MG63 (cell line): ENCODE measurements at regions not wholly inside any gene's neighbourhood (a gene's known extent, or its start where the extent isn't known, plus 50 kb on each side); places are given as distances from the start of the nearest gene placed in this dataset.
"Not testable (repeated sequence)": the region's sequence is repeated elsewhere in the genome, so short reads cannot be mapped to it uniquely, and the experiment has no call there.

Experiments
- DNase-seq: peaks from one replicate; pipeline ENCODE4 v3.0.0-alpha.2; 2020
- H3K27me3 ChIP-seq: fragments of 250-450 bp; sonication (Bioruptor Pico); 2 replicates; pipeline ENCODE4 v1.5.1; 2020; ENCODE audit warnings: mild to moderate bottlenecking, moderate library complexity
- H3K36me3 ChIP-seq: fragments of 250-450 bp; sonication (Bioruptor Pico); 2 replicates; pipeline ENCODE4 v1.5.1; 2020; ENCODE audit warnings: mild to moderate bottlenecking, moderate library complexity
- H3K4me3 ChIP-seq: fragments of 250-450 bp; sonication (Bioruptor Pico); 2 replicates; pipeline ENCODE4 v1.5.1; 2020; ENCODE audit warnings: mild to moderate bottlenecking, moderate library complexity
- H3K9me3 ChIP-seq: fragments of 250-450 bp; sonication (Bioruptor Pico); 2 replicates; pipeline ENCODE4 v1.5.1; 2020; ENCODE audit warnings: mild to moderate bottlenecking, moderate library complexity

DNA sequence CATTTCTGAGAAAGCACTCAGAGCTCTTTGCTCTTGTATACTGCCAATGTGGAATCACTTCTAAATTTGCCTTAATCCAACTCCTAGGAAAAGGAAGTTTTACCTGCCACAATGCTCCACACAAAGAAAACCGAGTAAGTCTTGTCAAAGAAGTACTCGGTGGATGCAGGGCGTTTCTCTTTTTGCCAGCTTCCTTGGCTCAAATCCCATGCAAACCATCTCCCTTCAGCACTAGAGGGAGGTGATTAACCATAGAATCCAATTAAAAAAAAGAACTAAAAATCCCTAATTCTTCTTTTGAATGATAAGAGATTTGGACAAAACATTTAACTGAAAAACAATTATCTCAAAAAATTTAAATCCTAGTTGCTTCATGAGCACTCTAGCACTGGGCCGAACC is 129.0 kb downstream of the RPRM start:
- no peaks in the 10 kb centered on the region for H3K27me3 ChIP-seq
- no peaks in the 10 kb centered on the region for H3K9me3 ChIP-seq
- no peaks in the 10 kb centered on the region for H3K36me3 ChIP-seq
- H3K4me3 ChIP-seq, result no peak overlapping the region
- DNase-seq, result no peak

DNA sequence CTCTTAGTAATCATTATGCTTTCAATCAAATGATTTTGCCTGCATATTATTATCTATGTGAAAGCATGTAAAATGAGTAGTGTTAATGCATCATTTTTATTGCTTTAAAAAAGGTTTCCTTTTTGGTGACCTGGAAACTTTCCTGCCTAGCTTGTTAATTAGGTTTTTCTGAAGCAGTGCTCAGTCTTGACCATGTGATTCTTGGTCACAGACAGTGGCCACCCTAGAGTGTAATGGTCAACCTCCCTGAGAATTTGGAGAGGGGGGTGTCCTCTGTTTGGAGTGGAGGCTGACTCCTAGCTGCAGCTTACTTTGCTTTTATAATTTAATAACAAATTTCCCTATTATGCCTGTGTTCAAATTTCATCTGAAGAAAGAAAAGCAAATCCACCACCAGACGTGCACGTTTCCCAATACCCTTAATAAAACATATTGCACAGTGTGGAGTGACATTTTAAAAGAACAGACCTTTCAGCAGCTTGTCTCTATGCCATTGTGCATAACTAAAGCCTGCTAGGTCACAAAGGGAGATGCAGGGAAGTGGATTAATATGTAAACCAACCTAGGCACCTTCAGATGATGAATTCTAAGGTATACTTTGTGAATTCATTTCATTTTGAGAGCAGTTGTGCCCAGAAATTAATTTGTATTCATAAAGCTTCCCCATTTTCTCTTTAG is 130.6 kb downstream of the RPRM start:
- no peaks in the 10 kb centered on the region for H3K9me3 ChIP-seq
- DNase-seq, result no peak
- no peak overlapping the region for H3K4me3 ChIP-seq
- no peaks in the 10 kb centered on the region for H3K27me3 ChIP-seq
- H3K36me3 ChIP-seq, result no peaks in the 10 kb centered on the region

GRCh38 chr2:153320879-153321278 is 157.7 kb downstream of the RPRM start:
- Histone ChIP-seq H3K36me3 (no peaks in the 10 kb centered on the region), H3K4me3 (no peak overlapping the region), H3K9me3 (no peaks in the 10 kb centered on the region), H3K27me3 (no peaks in the 10 kb centered on the region; the same call in 1 of the 2 replicates)
- DNase-seq, result no peak

DNA sequence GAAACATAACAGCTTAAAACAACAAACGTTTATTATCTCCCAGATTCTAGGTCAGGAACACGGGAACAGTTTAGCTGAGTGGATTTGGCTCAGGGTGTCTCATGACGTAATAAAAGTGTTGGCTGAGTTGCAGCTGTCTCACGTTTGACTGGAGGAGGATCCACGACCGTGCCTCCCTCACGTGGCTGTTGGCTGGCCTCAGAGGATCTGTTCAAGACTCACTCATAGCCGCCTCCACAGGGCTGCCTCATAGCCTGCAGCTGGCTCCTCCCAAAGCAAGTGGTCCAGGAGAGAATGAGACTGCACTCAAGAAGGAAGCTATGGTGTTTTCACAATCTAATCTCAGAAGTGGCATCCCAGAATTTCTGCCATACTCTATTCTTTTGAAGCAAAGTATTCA is 167.1 kb downstream of the RPRM start:
- H3K4me3 ChIP-seq, result no peak overlapping the region
- H3K36me3 ChIP-seq, result no peaks in the 10 kb centered on the region
- peak; percentile 43 for DNase-seq
- no peaks in the 10 kb centered on the region for H3K9me3 ChIP-seq
- H3K27me3 ChIP-seq, result no peaks in the 10 kb centered on the region

- Histone ChIP-seq H3K4me3 (no peak overlapping the region), H3K9me3 (no peaks in the 10 kb centered on the region), H3K36me3 (no peaks in the 10 kb centered on the region), H3K27me3 (no peaks in the 10 kb centered on the region)
- no peak for DNase-seq
Observed at GRCh38 chr2:153308466-153308865, 170.1 kb downstream of the RPRM start.

GRCh38 chr2:153307223-153307622 is 171.3 kb downstream of the RPRM start:
- Histone ChIP-seq H3K4me3 (no peak overlapping the region), H3K27me3 (no peaks in the 10 kb centered on the region), H3K36me3 (no peaks in the 10 kb centered on the region), H3K9me3 (no peaks in the 10 kb centered on the region)
- DNase-seq, result no peak

- Histone ChIP-seq H3K36me3 (no peaks in the 10 kb centered on the region), H3K4me3 (no peak overlapping the region), H3K9me3 (no peaks in the 10 kb centered on the region), H3K27me3 (no peaks in the 10 kb centered on the region; the same call in 1 of the 2 replicates)
- no peak for DNase-seq
Observed at GRCh38 chr2:153299809-153300208, 178.8 kb downstream of the RPRM start.

DNA sequence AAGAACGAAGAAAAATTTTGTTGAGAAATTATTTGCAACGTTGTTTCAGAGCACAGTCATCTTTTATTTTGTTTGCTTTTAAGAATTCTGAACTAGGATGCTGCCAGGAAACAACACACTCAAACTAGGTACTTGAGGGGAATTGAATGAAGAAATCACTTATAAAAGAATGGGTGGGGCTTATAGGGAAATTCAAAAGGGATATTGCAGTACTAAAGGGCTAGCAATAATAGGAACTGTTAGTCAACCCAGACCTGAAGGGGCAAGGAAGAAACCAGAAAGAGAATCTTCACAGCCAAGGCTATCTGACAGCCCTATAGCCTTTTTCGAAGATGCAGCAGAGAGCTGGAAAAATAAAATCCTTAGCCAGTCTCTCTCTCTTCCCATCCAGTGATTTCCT is 179.3 kb downstream of the RPRM start:
- H3K4me3 ChIP-seq, result no peak overlapping the region
- DNase-seq, result no peak
- H3K27me3 ChIP-seq, result no peaks in the 10 kb centered on the region; the same call in 1 of the 2 replicates
- no peaks in the 10 kb centered on the region for H3K36me3 ChIP-seq
- no peaks in the 10 kb centered on the region for H3K9me3 ChIP-seq

DNA sequence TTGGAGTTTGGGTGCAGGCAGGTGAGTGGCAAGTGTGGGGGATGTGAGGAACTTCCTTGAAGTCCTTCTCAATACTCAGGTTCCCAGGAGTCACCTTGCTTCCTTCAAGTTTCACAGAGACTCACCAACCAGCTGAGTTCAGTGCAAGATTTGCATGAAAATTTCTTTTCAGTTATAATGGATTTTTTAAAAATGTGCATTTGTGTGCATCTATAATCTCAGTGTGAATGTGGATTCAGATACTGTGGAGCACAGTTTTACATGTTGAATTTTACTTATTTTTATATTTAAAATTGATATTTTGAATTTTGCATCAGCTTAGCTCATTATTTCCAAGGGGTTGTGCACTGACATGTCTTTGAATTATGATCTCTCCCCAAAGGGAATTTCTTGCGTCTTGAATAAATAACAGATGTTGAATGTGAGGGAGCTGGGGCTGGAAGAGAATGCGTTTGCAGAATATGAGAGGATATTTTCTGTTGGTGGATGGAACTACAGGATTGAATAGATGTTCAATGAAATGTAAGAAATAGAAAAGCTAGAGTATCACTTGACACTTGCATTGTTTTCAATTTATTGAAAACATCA is 184.3 kb downstream of the RPRM start:
- Histone ChIP-seq H3K27me3 (no peaks in the 10 kb centered on the region; the same call in 1 of the 2 replicates), H3K4me3 (no peak overlapping the region)
- DNase-seq, result no peak

DNA sequence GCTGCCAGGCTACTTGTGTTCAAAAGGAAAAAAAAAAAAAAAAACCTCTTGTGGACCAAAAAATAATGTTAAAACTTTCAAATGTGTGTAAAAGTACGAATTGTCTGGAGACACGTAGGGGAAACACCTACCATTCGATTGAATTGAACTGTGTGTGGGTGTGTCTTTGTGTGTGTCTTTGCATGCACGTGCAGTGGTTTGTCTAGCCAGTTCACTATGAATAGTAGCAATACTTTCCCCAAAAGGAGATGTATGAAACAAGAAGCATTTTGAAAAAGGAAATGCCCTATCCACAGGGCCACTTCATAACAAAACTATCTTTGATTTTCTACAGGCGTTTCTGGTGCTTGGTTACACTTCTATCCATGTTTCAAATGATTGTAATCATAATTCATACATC is 186.8 kb downstream of the RPRM start:
- no peak for DNase-seq
- Histone ChIP-seq H3K27me3 (no peaks in the 10 kb centered on the region), H3K4me3 (no peak overlapping the region), H3K9me3 (no peaks in the 10 kb centered on the region), H3K36me3 (no peaks in the 10 kb centered on the region)

More for the DNA sequence above, 184.3 kb downstream of the RPRM start:
- Histone ChIP-seq H3K9me3 (no peaks in the 10 kb centered on the region), H3K36me3 (no peaks in the 10 kb centered on the region)

DNA sequence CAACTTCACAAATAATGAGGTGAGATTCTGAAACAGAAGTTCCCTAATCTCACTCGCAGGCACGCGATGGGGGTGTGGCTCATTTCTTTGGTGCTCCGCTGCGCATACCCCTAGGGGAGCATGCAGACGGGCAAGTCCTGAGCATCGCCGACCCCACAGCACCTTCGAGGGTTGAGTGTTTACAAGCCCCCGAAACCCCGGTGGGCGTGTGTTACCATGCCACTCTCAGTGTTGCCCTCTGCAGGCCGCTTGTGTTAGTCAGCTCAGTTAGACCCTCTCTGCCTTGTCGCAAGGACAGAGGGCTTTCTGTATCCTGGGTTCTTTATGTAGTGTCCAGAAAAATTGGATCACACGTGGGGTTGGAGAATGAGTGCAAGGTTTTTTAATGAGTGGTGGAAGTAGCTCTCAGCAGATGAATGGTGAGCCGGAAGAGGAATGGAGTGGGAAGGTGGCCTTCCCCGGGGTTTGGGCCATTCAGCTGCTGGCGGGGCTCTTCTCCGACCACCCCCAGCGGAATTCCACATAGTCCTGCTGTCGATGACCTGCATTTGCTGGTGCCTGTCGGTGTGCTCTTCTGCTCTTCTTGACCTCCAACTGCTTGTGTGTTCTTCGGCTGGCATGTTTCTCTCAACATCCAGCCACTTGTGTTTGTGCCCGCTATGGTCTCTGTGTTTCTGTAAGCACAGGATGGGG is 191.3 kb downstream of the RPRM start:
- H3K36me3 ChIP-seq, result no peaks in the 10 kb centered on the region
- H3K9me3 ChIP-seq, result no peaks in the 10 kb centered on the region
- DNase-seq, result peak; percentile 18
- no peaks in the 10 kb centered on the region for H3K27me3 ChIP-seq
- 0 out of 2 replicates have a peak overlapping the region, but pooled peaks have one; percentile 12 for H3K4me3 ChIP-seq

DNA sequence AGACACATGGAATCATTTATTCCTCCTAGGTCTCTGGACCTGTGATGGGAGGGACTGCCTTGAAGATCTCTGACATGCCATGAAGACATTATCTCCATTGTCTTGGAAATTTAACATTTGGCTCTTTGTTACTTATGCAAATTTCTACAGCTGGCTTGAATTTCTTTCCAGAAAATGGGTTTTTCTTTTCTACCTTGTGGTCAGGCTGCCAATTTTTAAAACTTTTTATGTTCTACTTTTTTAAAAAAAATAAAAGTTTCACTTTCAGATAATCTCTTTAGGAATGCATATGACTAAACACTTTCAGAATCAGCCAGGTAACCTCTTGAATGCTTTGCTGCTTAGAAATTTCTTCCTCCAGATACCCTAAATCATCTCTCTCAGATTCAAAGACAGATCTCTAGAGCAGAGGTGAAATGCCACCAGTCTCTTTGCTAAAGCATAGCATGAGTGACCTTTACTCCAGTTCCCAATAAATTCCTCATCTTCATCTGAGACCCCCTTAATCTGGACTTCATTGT is 209.6 kb downstream of the RPRM start:
- Histone ChIP-seq H3K9me3 (no peaks in the 10 kb centered on the region), H3K4me3 (no peak overlapping the region), H3K27me3 (no peaks in the 10 kb centered on the region), H3K36me3 (no peaks in the 10 kb centered on the region)
- DNase-seq, result no peak

- not testable (repeated sequence) for H3K9me3 ChIP-seq, H3K4me3 ChIP-seq, H3K36me3 ChIP-seq, H3K27me3 ChIP-seq, DNase-seq
Observed at GRCh38 chr2:153256876-153257275, 221.7 kb downstream of the RPRM start.

GRCh38 chr2:153246636-153247035 is 231.9 kb downstream of the RPRM start:
- not testable (repeated sequence) for H3K27me3 ChIP-seq, DNase-seq, H3K4me3 ChIP-seq, H3K36me3 ChIP-seq, H3K9me3 ChIP-seq

GRCh38 chr2:153235516-153235915 is 243.0 kb downstream of the RPRM start:
- H3K9me3 ChIP-seq, result no peaks in the 10 kb centered on the region
- H3K36me3 ChIP-seq, result no peaks in the 10 kb centered on the region
- no peak overlapping the region for H3K4me3 ChIP-seq
- no peaks in the 10 kb centered on the region for H3K27me3 ChIP-seq
- no peak for DNase-seq

- no peak for DNase-seq
- Histone ChIP-seq H3K9me3 (no peaks in the 10 kb centered on the region), H3K4me3 (no peak overlapping the region)
Observed at GRCh38 chr2:153232464-153232863, 246.1 kb downstream of the RPRM start.

DNA sequence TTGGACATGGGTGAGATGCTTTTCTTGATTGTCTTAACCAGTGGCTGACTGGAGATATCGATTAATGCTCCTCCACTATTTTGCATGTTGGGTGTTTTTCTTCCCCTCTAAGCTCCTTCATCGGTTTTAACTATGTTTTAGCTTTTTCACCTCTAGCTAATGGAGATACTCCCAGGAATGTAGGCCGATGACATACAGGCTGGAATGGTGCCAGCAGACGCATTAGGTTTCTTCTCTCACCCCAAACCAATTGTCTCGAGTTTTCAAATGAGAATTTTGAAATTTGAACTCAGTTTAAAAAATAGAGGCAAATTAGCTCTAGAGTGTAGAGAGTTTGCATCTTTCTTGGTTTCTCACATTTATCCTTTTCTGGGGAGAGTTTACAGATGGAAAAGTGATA is 247.6 kb downstream of the RPRM start:
- DNase-seq, result no peak
- H3K27me3 ChIP-seq, result no peaks in the 10 kb centered on the region
- no peaks in the 10 kb centered on the region for H3K9me3 ChIP-seq
- no peaks in the 10 kb centered on the region for H3K36me3 ChIP-seq
- no peak overlapping the region for H3K4me3 ChIP-seq

More at GRCh38 chr2:153232464-153232863, 246.1 kb downstream of the RPRM start:
- no peaks in the 10 kb centered on the region for H3K27me3 ChIP-seq
- no peaks in the 10 kb centered on the region for H3K36me3 ChIP-seq
